HEK293 (cell line): ENCODE measurements at regions not wholly inside any gene's neighbourhood (a gene's known extent, or its start where the extent isn't known, plus 50 kb on each side); places are given as distances from the start of the nearest gene placed in this dataset.
"Not testable (repeated sequence)": the region's sequence is repeated elsewhere in the genome, so short reads cannot be mapped to it uniquely, and the experiment has no call there.

Experiments used
- CTCF ChIA-PET: fragments of 350-600 bp; formaldehyde crosslinking; extraction: SDS; loops from one replicate; lab custom pipeline; 2021; ENCODE audit warnings: antibody characterized with exemption; lab: Yijun Ruan, JAX
- POLR2A ChIA-PET: fragments of 300-600 bp; formaldehyde crosslinking; extraction: SDS; loops from one replicate; lab custom pipeline; 2020; ENCODE audit warnings: antibody characterized with exemption, inconsistent platforms; lab: Yijun Ruan, JAX
- H3K27ac ChIP-seq: fragments of 200-500 bp; sonication (Bioruptor generic); 2 replicates; pipeline ENCODE4 v1.5.1; 2014; ENCODE audit warnings: low read depth, low read length, control low read depth, inconsistent platforms; ENCODE audit errors: extremely low read depth
- H3K36me3 ChIP-seq, 2 experiments: fragments of 200-500 bp in 1 of 2; sonication (Bioruptor generic) in 1 of 2; 1 replicate in 1 of 2; 2 replicates in 1 of 2; pipeline ENCODE4 v1.5.1; 2014 to 2017; ENCODE audit warnings: inconsistent platforms in 2 of 2, low read length in 2 of 2; ENCODE audit not compliant: control insufficient read depth in 2 of 2, insufficient read depth in 1 of 2
- H3K4me1 ChIP-seq: fragments of 200-500 bp; sonication (Bioruptor generic); 2 replicates; pipeline ENCODE4 v1.5.1; 2014; ENCODE audit warnings: mild to moderate bottlenecking, low read length, inconsistent platforms; ENCODE audit not compliant: control insufficient read depth, insufficient read depth
- H3K4me3 ChIP-seq: 2 replicates; pipeline ENCODE4 v1.5.1; 2011; ENCODE audit warnings: low read depth, mild to moderate bottlenecking, control low read depth, low read length, moderate library complexity
- H3K9me3 ChIP-seq: fragments of 200-500 bp; sonication (Bioruptor generic); 2 replicates; pipeline ENCODE4 v1.5.1; 2014; ENCODE audit warnings: low read depth, low read length, inconsistent platforms; ENCODE audit not compliant: control insufficient read depth, insufficient read depth
- FEZF1 ChIP-seq: fragments of 450-650 bp; formaldehyde crosslinking; IDR thresholded peaks from 2 replicates; pipeline ENCODE4 v1.5.1; 2016; ENCODE audit warnings: missing biosample characterization, missing genetic modification characterization
- HOXC10 ChIP-seq: sonication (generic); formaldehyde crosslinking; IDR thresholded peaks from 2 replicates; pipeline ENCODE4 v1.8.1; 2023; ENCODE audit warnings: mild to moderate bottlenecking, missing genetic modification reagents
- PRDM6 ChIP-seq: fragments of 450-650 bp; formaldehyde crosslinking; IDR thresholded peaks from 2 replicates; pipeline ENCODE4 v1.5.1; 2017; ENCODE audit warnings: missing biosample characterization, missing genetic modification characterization
- ZFP37 ChIP-seq: fragments of 450-650 bp; formaldehyde crosslinking; IDR thresholded peaks from 2 replicates; pipeline ENCODE4 v1.5.1; 2016; ENCODE audit warnings: missing biosample characterization, missing genetic modification characterization
- ZNF132 ChIP-seq: fragments of 450-650 bp; formaldehyde crosslinking; IDR thresholded peaks from 2 replicates; pipeline ENCODE4 v1.5.1; 2017; ENCODE audit warnings: missing biosample characterization, missing genetic modification characterization, borderline replicate concordance
- ZNF202 ChIP-seq: fragments of 450-650 bp; formaldehyde crosslinking; IDR thresholded peaks from 2 replicates; pipeline ENCODE4 v1.5.1; 2016; ENCODE audit warnings: missing biosample characterization, missing genetic modification characterization, borderline replicate concordance
- ZNF239 ChIP-seq: fragments of 450-650 bp; formaldehyde crosslinking; IDR thresholded peaks from 2 replicates; pipeline ENCODE4 v1.5.1; 2016; ENCODE audit warnings: missing biosample characterization, missing genetic modification characterization
- ZNF24 ChIP-seq: fragments of 450-650 bp; formaldehyde crosslinking; IDR thresholded peaks from 2 replicates; pipeline ENCODE4 v1.5.1; 2016; ENCODE audit warnings: missing biosample characterization, missing genetic modification characterization
- ZNF335 ChIP-seq: fragments of 450-650 bp; formaldehyde crosslinking; conservative IDR thresholded peaks from 2 replicates; pipeline ENCODE4 v1.5.1; 2016; ENCODE audit warnings: missing biosample characterization, missing genetic modification characterization
- ZNF423 ChIP-seq: fragments of 450-650 bp; formaldehyde crosslinking; IDR thresholded peaks from 2 replicates; pipeline ENCODE4 v1.5.1; 2016; ENCODE audit warnings: missing biosample characterization, missing genetic modification characterization
- ZNF433 ChIP-seq: fragments of 450-650 bp; formaldehyde crosslinking; IDR thresholded peaks from 2 replicates; pipeline ENCODE4 v1.5.1; 2016; ENCODE audit warnings: missing biosample characterization, missing genetic modification characterization, low read depth
- ZNF48 ChIP-seq: fragments of 450-650 bp; formaldehyde crosslinking; IDR thresholded peaks from 2 replicates; pipeline ENCODE4 v1.5.1; 2016; ENCODE audit warnings: missing biosample characterization, missing genetic modification characterization
- ZNF488 ChIP-seq: fragments of 450-650 bp; formaldehyde crosslinking; IDR thresholded peaks from 2 replicates; pipeline ENCODE4 v1.5.1; 2016; ENCODE audit warnings: missing biosample characterization, missing genetic modification characterization
- ZNF560 ChIP-seq: fragments of 450-650 bp; formaldehyde crosslinking; IDR thresholded peaks from 2 replicates; pipeline ENCODE4 v1.5.1; 2017; ENCODE audit warnings: missing biosample characterization, missing genetic modification characterization, borderline replicate concordance
- ZNF571 ChIP-seq: fragments of 450-650 bp; formaldehyde crosslinking; IDR thresholded peaks from 2 replicates; pipeline ENCODE4 v1.5.0; 2017; ENCODE audit warnings: missing biosample characterization, missing genetic modification characterization
- ZNF629 ChIP-seq: fragments of 450-650 bp; formaldehyde crosslinking; IDR thresholded peaks from 2 replicates; pipeline ENCODE4 v1.5.1; 2017; ENCODE audit warnings: missing biosample characterization, missing genetic modification characterization
- ZNF837 ChIP-seq: fragments of 450-650 bp; formaldehyde crosslinking; IDR thresholded peaks from 2 replicates; pipeline ENCODE4 v1.5.1; 2016; ENCODE audit warnings: missing biosample characterization, missing genetic modification characterization
- TF ChIP-seq, protein P1 (sequence below): fragments of 450-650 bp; formaldehyde crosslinking; IDR thresholded peaks from 2 replicates; pipeline ENCODE4 v1.5.1; 2016; ENCODE audit warnings: missing biosample characterization, missing genetic modification characterization, low read depth
- TF ChIP-seq, protein P2 (sequence below): fragments of 450-650 bp; formaldehyde crosslinking; IDR thresholded peaks from 2 replicates; pipeline ENCODE4 v1.5.1; 2016; ENCODE audit warnings: missing biosample characterization, missing genetic modification characterization, borderline replicate concordance

GRCh38 chr18:51257150-51257549, 59.7 kb upstream of the MEX3C start:
- no peak overlapping the region for H3K4me3 ChIP-seq
- ChIA-PET CTCF (interaction anchor here (0.8 kb wide), 1 partner anchor 19 kb away, joined by 3 read pairs; no protein-coding TSS in a partner anchor), POLR2A (no interaction called here)

GRCh38 chr18:51260118-51260517, 62.6 kb upstream of the MEX3C start:
- no peak for TF ChIP-seq ZFP37 (tag by site-specific recombination)
- TF ChIP-seq ZNF629: no peak
- no peak for TF ChIP-seq ZNF24 (tag by site-specific recombination)
- TF ChIP-seq ZNF837 (tag by site-specific recombination): no peak
- no peak for TF ChIP-seq ZNF560
- no peak for TF ChIP-seq PRDM6 (tag by site-specific recombination)
- TF ChIP-seq FEZF1 (tag by site-specific recombination): no peak
- no peak for TF ChIP-seq ZNF132 (tag by site-specific recombination)
- TF ChIP-seq ZNF48 (tag by site-specific recombination): no peak
- TF ChIP-seq, protein P1, sequence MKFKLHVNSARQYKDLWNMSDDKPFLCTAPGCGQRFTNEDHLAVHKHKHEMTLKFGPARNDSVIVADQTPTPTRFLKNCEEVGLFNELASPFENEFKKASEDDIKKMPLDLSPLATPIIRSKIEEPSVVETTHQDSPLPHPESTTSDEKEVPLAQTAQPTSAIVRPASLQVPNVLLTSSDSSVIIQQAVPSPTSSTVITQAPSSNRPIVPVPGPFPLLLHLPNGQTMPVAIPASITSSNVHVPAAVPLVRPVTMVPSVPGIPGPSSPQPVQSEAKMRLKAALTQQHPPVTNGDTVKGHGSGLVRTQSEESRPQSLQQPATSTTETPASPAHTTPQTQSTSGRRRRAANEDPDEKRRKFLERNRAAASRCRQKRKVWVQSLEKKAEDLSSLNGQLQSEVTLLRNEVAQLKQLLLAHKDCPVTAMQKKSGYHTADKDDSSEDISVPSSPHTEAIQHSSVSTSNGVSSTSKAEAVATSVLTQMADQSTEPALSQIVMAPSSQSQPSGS (tag by site-specific recombination): no peak
- TF ChIP-seq ZNF239 (tag by site-specific recombination): no peak
- TF ChIP-seq HOXC10: no peak
- TF ChIP-seq ZNF423 (tag by site-specific recombination): no peak
- TF ChIP-seq ZNF202 (tag by site-specific recombination): no peak
- TF ChIP-seq, protein P2, sequence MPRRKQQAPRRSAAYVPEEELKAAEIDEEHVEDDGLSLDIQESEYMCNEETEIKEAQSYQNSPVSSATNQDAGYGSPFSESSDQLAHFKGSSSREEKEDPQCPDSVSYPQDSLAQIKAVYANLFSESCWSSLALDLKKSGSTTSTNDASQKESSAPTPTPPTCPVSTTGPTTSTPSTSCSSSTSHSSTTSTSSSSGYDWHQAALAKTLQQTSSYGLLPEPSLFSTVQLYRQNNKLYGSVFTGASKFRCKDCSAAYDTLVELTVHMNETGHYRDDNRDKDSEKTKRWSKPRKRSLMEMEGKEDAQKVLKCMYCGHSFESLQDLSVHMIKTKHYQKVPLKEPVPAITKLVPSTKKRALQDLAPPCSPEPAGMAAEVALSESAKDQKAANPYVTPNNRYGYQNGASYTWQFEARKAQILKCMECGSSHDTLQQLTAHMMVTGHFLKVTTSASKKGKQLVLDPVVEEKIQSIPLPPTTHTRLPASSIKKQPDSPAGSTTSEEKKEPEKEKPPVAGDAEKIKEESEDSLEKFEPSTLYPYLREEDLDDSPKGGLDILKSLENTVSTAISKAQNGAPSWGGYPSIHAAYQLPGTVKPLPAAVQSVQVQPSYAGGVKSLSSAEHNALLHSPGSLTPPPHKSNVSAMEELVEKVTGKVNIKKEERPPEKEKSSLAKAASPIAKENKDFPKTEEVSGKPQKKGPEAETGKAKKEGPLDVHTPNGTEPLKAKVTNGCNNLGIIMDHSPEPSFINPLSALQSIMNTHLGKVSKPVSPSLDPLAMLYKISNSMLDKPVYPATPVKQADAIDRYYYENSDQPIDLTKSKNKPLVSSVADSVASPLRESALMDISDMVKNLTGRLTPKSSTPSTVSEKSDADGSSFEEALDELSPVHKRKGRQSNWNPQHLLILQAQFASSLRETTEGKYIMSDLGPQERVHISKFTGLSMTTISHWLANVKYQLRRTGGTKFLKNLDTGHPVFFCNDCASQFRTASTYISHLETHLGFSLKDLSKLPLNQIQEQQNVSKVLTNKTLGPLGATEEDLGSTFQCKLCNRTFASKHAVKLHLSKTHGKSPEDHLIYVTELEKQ (tag by site-specific recombination): no peak
- TF ChIP-seq, all 188 proteins: peak for 0
- no peak overlapping the region for H3K27ac ChIP-seq
- no peak overlapping the region for H3K4me3 ChIP-seq
- 0 out of 2 replicates have a peak, but pooled peaks cover 3% of the 10 kb centered on the region for H3K4me1 ChIP-seq
- POLR2A ChIA-PET: no interaction called here
- H3K9me3 ChIP-seq: no peaks in the 10 kb centered on the region
- CTCF ChIA-PET: no interaction called here
- H3K36me3 ChIP-seq: no peaks in the 10 kb centered on the region

More at GRCh38 chr18:51257150-51257549, 59.7 kb upstream of the MEX3C start:
- no peaks in the 10 kb centered on the region for H3K36me3 ChIP-seq
- H3K4me1 ChIP-seq: 0 out of 2 replicates have a peak, but pooled peaks cover 3% of the 10 kb centered on the region
- H3K9me3 ChIP-seq: no peaks in the 10 kb centered on the region
- TF ChIP-seq ZNF571 (tag by site-specific recombination) (no peak), ZNF488 (tag by site-specific recombination) (no peak), ZNF433 (tag by site-specific recombination) (no peak), ZNF335 (no peak)
- H3K27ac ChIP-seq: no peak overlapping the region

DNA sequence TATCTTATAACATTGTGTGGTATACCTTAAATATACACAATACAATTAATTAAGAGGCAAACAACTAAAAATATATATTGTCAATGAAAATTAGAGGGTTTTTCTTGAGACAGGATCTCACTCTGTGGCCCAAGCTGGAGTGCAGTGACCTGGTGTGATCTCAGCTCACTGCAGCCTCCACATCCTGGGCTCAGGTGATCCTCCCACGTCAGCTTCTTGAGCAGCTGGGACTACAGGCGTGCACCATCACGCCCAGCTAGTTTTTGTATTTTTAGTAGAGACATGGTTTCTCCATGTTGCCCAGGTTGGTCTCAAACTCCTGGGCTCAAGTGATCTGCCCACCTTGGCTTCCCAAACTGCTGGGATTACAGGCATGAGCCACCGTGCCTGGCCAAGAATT, 68.6 kb upstream of the MEX3C start:
- H3K4me1 ChIP-seq, H3K9me3 ChIP-seq, H3K27ac ChIP-seq, POLR2A ChIA-PET, H3K4me3 ChIP-seq, H3K36me3 ChIP-seq: not testable (repeated sequence)
- CTCF ChIA-PET: interaction anchor here (2.5 kb wide), 1 partner anchor 12 kb away, joined by 20 read pairs; no protein-coding TSS in a partner anchor
